ENCODE measurements at regions not wholly inside any gene's neighbourhood (a gene's known extent, or its start where the extent isn't known, plus 50 kb on each side); places are given as distances from the start of the nearest gene placed in this dataset.

- TF ChIP-seq EZH2 (IDR thresholded peaks at IDR 0.05; ENCODE audit: low read length, missing control alignments) (no peak), CTCF (conservative IDR thresholded peaks at IDR 0.05 in 1 of 2, IDR thresholded peaks at IDR 0.05 in 1 of 2; ENCODE audit: low read depth in 1 of 2, low read length in 2 of 2) (no peak)
Observed at GRCh38 chr13:44270150-44270549, 103.5 kb upstream of the SERP2 start.

Measured in fibroblast of lung (primary cell).